ENCODE measurements at regions not wholly inside any gene's neighbourhood (a gene's known extent, or its start where the extent isn't known, plus 50 kb on each side); places are given as distances from the start of the nearest gene placed in this dataset.

- TF ChIP-seq CTCF (conservative IDR thresholded peaks at IDR 0.05) (no peak), EZH2 (IDR thresholded peaks at IDR 0.05; ENCODE audit: low read depth) (no peak)
Observed at GRCh38 chr1:209326076-209326475, 257.4 kb upstream of the CAMK1G start.

Measured in PC-9 (cell line).